ENCODE measurements at regions not wholly inside any gene's neighbourhood (a gene's known extent, or its start where the extent isn't known, plus 50 kb on each side); places are given as distances from the start of the nearest gene placed in this dataset.

- TF ChIP-seq ZNF879 (CRISPR knock-in tag; IDR thresholded peaks at IDR 0.05) (no peak), MYPOP (CRISPR knock-in tag; IDR thresholded peaks at IDR 0.05) (no peak), BCLAF1 (IDR thresholded peaks at IDR 0.05) (no peak)
Measured at GRCh38 chr5:143574236-143574635, 170.8 kb upstream of the NR3C1 start (continued).

- no peaks in the 10 kb centered on the region for H3K79me2 ChIP-seq (ENCODE audit: insufficient read depth, low read length)
- H2AFZ ChIP-seq (ENCODE audit: low read length): no peak overlapping the region
- H3K27ac ChIP-seq (ENCODE audit: extremely low read length, insufficient read depth, low read length): no peak overlapping the region
- FAIRE-seq: no peak
- no peak overlapping the region for H3K4me3 ChIP-seq (replicated peaks in 1 of 3; ENCODE audit: insufficient read depth in 1 of 3, low read depth in 2 of 3, low read length in 3 of 3)
- no TSS peak for BruUV-seq (replicated peaks)
- 90% methylated on average over 3 of the region's 3 CpGs for WGBS (ENCODE audit: low lambda C conversion rate)
- POLR2A ChIA-PET: interaction anchor here (2.3 kb wide), 1 partner anchor 11 kb away, joined by 8 read pairs; no protein-coding TSS in a partner anchor
- no peaks in the 10 kb centered on the region for H3K36me3 ChIP-seq (replicated peaks in 1 of 2; ENCODE audit: control insufficient read depth in 1 of 2, insufficient read depth in 2 of 2, low read length in 2 of 2)
- peaks cover 30% of the 10 kb centered on the region for H3K4me1 ChIP-seq (ENCODE audit: insufficient read depth, low read length)
- no peaks in the 10 kb centered on the region for H3K9me3 ChIP-seq (ENCODE audit: low read length)
- intact Hi-C loops (cut with micrococcal nuclease; ENCODE audit: unreplicated experiment) (no loop called here), in situ Hi-C loops (cut with HindIII; ENCODE audit: extremely low pct_ligation_motif_present, low pct_unique_long_range_greater_than_20kb) (no loop called here)
- H3K9ac ChIP-seq (ENCODE audit: insufficient read depth, low read depth, low read length): no peak overlapping the region
- DNase-seq (ENCODE audit: low spot score): no peak
- ATAC-seq: no peak
- H3K4me2 ChIP-seq (ENCODE audit: low read depth, low read length): no peak overlapping the region
- CTCF ChIA-PET (ENCODE audit: low intra/inter-chr PET ratio, low total read pairs): no interaction called here
- no peaks in the 10 kb centered on the region for H3K27me3 ChIP-seq (ENCODE audit: control insufficient read depth in 1 of 2, insufficient read depth in 2 of 2, low read length in 2 of 2)
- no peaks in the 10 kb centered on the region for H4K20me1 ChIP-seq (ENCODE audit: insufficient read depth, low read length)
- TF ChIP-seq ZNF879 (CRISPR knock-in tag; IDR thresholded peaks at IDR 0.05) (no peak), KLF9 (CRISPR knock-in tag; IDR thresholded peaks at IDR 0.05; ENCODE audit: low read depth) (no peak), NAIF1 (CRISPR knock-in tag; IDR thresholded peaks at IDR 0.05; ENCODE audit: borderline replicate concordance) (no peak), NONO (IDR thresholded peaks at IDR 0.05) (no peak), NONO (CRISPR knock-in tag; conservative IDR thresholded peaks at IDR 0.05) (no peak), ZNF572 (CRISPR knock-in tag; IDR thresholded peaks at IDR 0.05) (no peak), POLR2AphosphoS5 (IDR thresholded peaks at IDR 0.05; ENCODE audit: low read depth, low read length) (no peak), NR3C1 (CRISPR knock-in tag; IDR thresholded peaks at IDR 0.05) (no peak), ZNF710 (CRISPR knock-in tag; IDR thresholded peaks at IDR 0.05; ENCODE audit: borderline replicate concordance) (no peak), ZBTB8A (CRISPR knock-in tag; IDR thresholded peaks at IDR 0.05; ENCODE audit: borderline replicate concordance, low read depth) (no peak), ZBTB10 (CRISPR knock-in tag; IDR thresholded peaks at IDR 0.05; ENCODE audit: borderline replicate concordance) (no peak), LBX2 (CRISPR knock-in tag; IDR thresholded peaks at IDR 0.05; ENCODE audit: borderline replicate concordance) (no peak)
Measured at GRCh38 chr5:143573568-143574170, 170.2 kb upstream of the NR3C1 start.

Measured in HepG2 (cell line).